GM19467 (cell line): ENCODE measurements at regions not wholly inside any gene's neighbourhood (a gene's known extent, or its start where the extent isn't known, plus 50 kb on each side); places are given as distances from the start of the nearest gene placed in this dataset.
"Not testable (repeated sequence)": the region's sequence is repeated elsewhere in the genome, so short reads cannot be mapped to it uniquely, and the experiment has no call there.

Source experiments
- ATAC-seq: cut with Tn5 transposase; IDR thresholded peaks from one replicate; pipeline ENCODE4 v1.9.1; 2021; ENCODE audit warnings: mild to moderate bottlenecking, moderate library complexity; ENCODE audit not compliant: unreplicated experiment

DNA sequence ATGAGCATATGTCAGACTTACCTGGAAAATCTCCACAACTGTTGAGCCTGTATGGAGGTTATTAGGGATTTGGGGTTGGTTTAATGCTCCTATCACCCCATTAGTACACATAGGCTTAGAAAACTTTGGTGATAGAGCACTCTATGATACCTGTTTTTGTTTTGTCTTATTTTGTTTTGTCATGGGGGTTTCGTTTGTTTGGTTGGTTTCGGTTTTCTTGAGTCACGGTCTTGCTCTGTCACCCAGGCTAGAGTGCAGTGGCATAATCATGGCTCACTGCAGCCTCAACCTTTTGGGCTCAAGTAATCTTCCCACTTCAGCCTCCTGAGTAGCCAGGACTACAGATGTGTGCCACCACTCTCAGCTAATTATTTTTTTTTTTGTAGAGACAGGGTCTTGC, 70.0 kb downstream of the MZT1 start:
- no peak for ATAC-seq

- ATAC-seq, result no peak
Observed at GRCh38 chr13:72656357-72656756, 71.1 kb downstream of the MZT1 start.

DNA sequence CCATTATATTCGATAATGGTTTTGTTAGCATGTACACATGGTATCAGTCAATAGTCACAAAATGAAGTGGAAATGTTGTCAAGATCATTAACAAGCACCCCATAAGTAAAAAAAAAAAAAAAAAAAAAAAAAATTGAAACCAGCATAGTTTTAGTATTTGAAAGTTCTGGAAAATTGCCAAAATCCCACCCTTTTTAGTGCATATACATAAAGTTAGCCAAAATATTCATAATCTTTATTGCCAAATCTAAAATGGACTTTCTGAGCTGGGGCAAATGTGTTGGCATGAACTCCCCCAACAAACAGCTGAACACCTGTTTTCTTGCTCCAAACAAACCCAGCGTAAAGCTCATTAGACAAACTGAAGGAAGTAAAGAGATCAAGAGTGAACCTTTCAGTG, 73.9 kb downstream of the MZT1 start:
- ATAC-seq, result no peak

GRCh38 chr13:72652681-72653080, 74.7 kb downstream of the MZT1 start:
- ATAC-seq, result no peak

DNA sequence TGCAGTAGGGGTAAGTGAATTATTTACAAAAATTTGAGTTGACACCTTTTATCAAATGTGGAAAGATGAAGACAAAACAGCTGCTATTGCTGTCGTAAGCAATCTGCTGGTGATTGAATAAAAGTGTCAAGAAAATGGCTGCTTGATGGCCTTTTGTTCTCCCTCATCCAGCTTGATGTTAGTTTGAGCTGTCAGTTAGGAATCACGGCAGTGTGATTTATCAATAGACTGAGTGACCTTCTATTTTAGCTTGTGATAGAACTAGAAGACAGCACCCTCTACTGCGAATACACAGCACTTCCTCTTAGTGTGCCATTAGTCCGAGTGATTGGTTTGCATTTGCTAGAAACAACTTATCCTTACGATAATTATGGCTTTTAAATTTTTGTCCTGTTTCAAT, 76.3 kb downstream of the MZT1 start:
- ATAC-seq, result no peak

- ATAC-seq, result no peak
Observed at GRCh38 chr13:72650051-72650700, 77.3 kb downstream of the MZT1 start.

DNA sequence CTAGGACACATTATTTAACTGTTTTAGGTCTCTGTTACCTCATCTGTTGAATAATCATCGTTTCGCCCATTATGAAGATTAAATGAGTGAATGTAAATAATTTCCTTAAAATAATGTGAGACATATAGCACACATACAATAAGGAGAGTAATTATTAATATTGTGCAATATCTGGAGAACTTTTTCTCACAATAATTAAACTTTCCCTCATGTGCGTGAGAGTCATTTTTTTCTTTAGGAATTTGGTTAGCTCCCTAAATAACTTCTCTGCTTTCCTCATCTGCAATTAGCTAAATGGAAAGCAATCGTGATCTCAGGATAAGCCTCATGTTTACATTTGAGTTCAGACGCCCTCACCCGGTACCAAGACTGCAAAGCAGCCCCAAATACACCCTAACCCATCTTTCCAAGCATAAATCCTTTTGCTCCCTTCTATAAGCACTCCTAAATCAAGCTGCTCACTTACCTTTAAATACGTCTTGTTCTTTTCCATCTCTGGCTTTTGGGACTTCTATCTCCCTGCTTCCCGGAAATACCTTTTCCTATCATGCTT, 78.8 kb downstream of the MZT1 start:
- no peak for ATAC-seq

- ATAC-seq, result no peak
Observed at GRCh38 chr13:72647422-72647821, 80.0 kb downstream of the MZT1 start.

- no peak for ATAC-seq
Observed at GRCh38 chr13:72645521-72645920, 81.9 kb downstream of the MZT1 start.

DNA sequence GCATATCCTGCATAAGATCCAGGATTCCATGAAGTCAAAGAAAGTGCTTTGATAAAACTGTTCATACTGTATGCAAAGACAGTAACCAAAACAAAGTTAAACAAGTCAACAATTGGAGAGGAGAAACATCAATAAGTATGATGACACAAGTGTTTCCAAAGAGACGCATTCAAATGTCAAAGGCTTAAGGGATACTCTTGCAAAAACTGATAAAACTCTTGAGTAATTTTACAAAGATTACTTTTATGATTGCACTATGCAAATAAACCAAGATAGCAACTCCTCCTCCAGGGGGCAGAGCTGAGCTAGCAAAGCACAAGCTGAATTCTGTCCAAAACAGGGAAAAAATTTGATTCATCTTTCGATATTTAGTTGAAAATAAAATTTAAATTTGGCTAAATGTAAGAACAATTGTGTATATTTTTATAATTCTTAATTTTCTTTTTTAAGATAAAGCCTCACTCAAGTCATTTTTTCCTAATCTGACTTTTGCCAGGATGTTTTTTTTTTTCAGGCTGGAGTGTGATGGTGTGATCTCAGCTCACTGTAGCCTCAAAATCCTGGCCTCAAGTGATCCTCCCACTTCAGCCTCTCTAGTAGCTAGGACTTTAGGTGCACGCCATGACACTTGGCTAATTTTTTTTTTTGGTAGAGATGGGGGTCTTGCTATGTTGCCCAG, 84.0 kb downstream of the MZT1 start:
- peak; percentile 67 for ATAC-seq

DNA sequence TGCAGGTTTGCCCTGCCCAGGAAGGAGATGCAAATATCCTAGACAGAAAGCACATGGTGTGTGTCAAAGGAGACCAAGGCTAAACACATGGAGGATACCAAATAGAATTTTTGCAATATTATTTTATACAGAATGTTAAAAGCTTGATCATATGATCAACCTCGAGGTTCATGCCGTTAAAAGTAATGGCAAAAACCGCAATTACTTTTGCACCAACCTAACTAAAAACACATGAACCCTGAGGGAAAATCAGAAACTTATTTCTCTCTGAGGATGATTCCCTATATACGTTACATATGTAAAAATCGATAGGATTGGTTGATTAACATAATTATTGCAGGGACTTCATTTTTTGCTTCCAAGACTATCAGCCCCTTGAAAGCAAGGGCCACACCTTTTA, 88.1 kb downstream of the MZT1 start:
- ATAC-seq, result no peak

DNA sequence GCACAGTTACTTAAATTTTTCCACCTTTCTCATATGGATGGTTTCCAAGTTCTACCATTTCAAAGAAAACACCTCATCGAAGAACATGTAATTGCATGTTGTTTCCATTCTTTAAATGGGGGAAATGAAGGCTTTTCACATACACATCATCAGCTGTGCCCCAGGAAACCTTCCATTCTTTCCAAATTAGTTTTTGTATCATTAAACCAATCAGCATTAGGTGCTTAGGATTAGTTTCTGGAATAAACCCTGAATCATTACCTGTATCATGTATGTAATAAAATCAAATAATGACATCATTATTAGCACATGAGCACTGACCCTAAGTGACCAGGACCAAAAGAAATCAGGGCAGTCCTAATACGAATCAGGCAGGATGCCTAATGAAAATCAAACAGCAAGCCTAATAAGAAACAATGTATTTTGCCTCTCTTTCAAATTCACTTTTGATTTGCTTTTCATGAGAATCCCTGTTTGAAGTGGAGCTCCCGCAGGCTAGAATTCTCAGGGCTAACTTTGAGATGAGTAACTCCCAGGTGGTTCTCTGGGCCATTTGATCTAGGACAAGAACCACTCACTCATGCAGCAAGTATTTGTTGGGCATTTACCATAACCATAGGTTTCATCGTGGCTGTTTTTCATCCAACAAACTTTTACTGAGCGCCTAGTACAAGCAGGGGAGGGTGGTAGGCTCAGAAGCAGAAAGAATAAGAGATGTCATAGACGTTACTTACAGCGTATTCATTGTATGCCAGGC, 89.2 kb downstream of the MZT1 start:
- no peak for ATAC-seq

- no peak for ATAC-seq
Observed at GRCh38 chr13:72637561-72637960, 89.9 kb downstream of the MZT1 start.

- no peak for ATAC-seq
Observed at GRCh38 chr13:72634859-72635258, 92.6 kb downstream of the MZT1 start.

DNA sequence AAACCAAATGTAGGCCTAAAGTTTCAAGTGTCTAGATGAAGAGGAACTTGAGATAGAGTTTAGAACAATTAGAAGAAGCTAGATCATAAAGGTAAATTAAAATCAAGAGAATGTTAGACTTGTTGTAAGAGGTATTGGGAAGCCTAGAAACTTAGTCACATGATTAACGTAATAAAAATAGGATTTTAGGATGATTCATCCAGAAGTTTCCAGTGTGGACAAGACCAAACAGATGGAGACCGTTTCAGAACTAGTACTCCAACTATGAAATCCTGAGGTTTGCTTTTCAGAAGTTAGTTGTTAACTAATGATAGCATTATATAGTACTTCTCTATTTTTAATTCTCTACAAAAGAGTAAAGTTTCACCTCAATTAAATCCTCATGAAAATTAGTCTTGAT, 104.9 kb downstream of the MZT1 start:
- no peak for ATAC-seq

DNA sequence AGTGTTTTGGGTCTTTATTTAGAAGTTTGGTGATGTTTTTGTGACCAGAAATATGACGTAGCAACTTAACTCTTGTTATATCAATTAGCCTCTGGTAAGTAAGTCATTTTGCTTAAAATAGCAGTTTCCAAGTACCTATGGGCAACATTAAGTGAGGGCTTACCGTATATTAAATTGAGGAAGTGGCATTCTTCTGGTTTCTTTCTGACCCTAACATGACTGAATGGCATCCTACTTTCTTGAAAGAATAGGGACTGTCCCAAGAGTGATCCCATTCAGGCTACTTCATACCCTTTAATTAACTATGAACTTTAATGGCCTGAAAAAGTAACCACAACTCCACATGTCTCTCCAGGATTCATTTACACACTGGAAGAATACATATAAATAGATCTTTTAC, 106.6 kb downstream of the MZT1 start:
- ATAC-seq, result no peak

DNA sequence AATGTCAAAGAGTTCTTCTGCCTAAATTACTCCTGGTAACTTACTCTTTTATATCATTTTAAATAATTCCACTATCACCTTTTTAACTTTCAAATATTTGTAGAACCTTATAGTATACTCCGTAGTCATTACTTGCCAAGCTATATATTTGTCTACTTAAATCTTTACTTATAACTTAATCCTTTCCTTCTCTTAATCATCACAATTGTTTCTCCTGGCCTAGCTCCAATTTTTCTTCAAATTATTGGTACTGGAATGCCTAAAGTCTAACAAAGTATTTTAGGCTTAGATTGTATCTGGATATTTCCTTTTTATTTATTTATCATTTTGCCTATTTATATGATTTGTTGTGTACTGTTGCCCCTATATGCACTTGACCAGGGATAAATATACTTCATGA, 109.5 kb downstream of the MZT1 start:
- no peak for ATAC-seq

DNA sequence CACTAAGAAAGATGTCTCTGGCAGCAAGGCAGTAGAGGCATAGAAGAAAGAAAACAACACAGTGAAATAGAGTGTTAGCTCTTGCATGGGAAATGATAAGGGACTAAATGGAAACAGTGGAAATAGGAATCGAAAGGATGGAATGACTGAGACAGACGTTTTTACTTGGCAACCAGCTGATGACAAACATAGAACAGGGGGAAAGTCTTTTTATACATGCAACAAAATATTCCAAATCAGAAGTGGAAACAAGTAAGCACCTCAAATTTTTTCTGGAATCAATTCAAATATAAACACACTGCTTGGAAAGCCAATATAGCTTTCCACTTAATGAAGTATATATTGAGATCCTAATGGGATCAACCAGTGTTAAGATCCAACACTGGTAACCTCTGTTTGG, 110.2 kb downstream of the MZT1 start:
- ATAC-seq, result no peak

DNA sequence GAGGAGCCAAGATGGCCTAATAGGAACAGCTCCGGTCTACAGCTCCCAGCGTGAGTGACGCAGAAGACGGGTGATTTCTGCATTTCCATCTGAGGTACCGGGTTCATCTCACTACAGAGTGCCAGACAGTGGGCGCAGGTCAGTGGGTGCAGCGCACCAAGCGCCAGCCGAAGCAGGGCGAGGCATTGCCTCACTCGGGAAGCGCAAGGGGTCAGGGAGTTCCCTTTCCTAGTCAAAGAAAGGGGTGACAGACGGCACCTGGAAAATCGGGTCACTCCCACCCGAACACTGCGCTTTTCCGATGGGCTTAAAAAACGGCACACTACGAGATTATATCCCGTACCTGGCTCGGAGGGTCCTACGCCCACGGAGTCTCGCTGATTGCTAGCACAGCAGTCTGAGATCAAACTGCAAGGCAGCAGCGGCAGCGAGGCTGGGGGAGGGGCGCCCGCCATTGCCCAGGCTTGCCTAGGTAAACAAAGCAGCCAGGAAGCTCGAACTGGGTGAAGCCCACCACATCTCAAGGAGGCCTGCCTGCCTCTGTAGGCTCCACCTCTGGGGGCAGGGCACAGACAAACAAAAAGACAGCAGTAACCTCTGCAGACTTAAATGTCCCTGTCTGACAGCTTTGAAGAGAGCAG, 117.1 kb downstream of the MZT1 start:
- not testable (repeated sequence) for ATAC-seq

GRCh38 chr13:72599178-72599743, 128.2 kb downstream of the MZT1 start:
- no peak for ATAC-seq

GRCh38 chr13:72590091-72590740, 137.2 kb downstream of the MZT1 start:
- ATAC-seq, result no peak
